ENCODE measurements at regions not wholly inside any gene's neighbourhood (a gene's known extent, or its start where the extent isn't known, plus 50 kb on each side); places are given as distances from the start of the nearest gene placed in this dataset.

DNA sequence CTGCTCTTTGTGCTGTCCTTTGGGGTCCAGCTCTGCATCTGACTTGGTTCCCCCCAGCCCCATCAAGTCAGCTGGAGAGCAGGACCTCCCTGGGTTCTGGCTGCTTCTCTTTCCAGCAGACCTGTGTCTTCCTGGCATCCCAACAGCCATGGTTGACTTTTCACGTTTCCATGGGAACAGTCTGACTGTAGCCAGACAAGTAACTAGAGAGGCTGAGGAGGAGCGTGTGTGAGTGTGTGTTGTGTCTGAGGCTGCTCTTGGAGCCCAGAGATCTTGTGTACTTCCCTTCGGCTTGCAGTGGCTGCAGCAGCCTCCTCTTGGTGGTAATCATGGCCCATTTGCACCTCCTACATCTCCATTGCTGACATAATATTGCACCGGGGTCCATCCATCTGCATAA lies 332.0 kb downstream of the RPS24 start:
- DNase-seq (ENCODE audit: low read depth in 2 of 2) = no peak

DNA sequence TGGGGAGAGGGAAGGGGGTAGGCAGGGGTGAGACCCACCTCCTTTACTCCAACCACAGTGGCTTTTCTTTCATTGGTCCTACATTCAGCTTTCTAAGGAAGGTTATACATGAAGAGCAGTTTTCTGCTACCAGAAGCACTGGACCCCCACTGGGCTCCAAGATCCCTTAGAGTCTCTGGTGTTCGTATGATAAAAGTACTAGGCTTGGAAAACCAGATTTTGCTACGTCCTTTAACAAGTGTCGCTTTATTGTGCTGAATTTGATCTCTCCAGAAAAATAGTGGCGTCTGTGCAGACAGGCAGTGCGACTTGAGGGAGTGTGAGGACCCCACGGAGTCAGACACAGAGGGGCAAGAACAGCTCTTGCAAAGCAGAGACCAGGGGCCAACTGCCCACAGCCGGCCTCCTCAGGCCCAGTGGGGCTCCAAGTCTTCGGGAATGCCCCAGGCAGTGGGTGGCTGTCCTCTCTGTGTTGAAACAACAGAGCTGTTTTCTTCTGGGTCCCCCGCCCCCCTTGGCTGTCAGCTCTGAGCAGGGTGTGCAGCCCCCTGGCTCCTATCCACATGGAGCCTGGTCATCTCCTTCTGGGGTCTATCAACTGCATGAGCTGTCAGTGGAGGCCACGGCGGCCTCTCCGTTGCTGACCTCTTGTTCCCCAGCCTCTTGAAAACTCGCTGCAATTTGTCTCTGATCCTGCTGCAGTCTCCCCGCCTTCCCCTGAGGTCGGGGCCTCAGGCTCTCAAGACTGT lies 333.2 kb downstream of the RPS24 start:
- no peak for DNase-seq (ENCODE audit: low read depth in 2 of 2)

DNA sequence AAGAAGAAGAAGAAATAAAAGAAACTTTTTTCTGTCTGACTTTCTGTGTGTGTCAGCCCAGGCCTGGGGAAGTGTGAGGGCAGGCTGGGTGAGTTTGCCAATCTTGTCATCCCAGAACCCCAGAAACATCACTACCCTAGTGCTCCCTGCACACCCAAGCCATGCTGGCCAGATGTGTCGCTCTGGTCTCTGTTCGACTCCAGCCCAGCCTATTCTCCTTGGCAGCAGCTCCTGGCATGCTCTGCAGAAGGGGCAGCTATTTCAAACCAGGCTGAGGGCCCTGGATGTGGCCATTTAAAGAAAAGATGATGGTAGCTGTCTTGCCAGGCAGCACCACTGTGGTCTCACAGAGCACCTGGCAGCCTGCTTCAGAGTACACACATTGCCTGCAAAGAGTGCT lies 334.1 kb downstream of the RPS24 start:
- no peak for DNase-seq (ENCODE audit: low read depth in 2 of 2)

DNA sequence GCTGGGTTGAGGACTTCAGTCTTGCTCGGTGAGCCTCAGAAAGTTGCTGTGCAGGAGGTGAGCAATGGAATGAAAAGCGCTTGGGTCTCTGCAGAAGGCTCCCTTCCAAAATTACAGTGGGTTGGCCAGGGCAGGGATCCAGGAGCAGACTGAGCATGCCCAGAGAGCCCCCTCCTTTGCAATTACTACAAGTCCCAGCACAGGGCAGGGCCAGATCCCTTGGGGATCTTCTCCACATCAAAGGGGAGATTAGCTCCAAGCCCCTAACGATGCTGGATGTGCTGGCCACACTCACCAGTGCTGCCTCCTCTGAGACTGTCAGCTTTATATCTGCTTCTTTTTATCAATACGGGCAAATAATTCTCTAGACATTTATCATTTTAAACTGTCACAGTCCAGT lies 337.5 kb downstream of the RPS24 start:
- no peak for DNase-seq (ENCODE audit: low read depth in 2 of 2)

DNA sequence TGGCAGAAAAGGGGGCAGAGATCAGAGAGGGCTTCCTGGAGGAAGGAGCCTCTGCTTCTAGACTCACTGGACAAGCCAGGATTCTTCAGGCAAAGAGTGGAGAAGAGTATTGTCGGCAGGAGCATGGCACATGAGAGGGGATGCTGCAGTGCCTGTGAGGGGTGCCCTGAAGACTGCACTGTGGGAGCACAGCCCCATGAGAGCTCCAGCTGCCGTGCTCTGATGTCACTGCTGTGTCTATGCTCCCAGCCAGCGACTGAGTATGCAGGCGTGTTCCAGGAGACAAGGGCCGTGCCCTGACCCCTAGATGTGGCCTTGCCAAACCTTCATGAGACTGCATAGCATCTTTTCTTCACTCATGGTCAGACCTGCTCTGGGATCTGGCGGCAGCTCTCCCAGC lies 339.1 kb downstream of the RPS24 start:
- no peak for DNase-seq (ENCODE audit: low read depth in 2 of 2)

DNA sequence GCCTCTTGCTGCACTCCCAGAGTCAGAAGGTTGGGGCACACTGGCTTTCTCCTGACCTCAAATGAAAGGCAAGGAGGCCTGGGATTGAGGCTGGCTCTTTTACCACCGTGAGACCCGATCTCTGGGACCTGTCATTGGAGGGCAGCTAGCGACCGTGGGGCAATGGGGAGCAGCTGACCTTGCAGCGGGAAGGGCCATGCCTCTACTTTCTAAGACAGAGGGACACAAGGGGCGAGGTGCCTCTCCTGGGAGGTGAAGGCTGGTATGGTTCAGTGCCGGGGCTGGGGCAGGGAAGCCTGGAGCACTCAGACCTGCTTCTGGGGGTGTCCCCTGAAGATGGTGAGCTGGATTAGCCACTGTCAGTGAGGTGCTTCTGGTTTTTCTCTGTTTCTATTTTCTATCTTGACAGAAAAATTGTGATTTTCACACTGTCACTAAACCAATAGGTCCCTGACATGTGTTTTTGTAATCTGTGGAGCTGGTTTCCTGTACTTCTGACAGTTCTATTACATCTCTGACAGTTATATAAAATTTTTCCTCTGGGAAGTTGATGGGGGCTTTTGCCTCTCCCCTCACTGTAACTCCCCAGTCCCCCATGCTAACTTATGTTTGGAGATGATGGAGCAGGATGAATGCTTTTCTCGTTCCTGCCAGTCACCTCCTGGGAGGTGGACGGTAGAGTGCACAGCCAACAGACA lies 340.8 kb downstream of the RPS24 start:
- DNase-seq (ENCODE audit: low read depth in 2 of 2) = no peak

DNA sequence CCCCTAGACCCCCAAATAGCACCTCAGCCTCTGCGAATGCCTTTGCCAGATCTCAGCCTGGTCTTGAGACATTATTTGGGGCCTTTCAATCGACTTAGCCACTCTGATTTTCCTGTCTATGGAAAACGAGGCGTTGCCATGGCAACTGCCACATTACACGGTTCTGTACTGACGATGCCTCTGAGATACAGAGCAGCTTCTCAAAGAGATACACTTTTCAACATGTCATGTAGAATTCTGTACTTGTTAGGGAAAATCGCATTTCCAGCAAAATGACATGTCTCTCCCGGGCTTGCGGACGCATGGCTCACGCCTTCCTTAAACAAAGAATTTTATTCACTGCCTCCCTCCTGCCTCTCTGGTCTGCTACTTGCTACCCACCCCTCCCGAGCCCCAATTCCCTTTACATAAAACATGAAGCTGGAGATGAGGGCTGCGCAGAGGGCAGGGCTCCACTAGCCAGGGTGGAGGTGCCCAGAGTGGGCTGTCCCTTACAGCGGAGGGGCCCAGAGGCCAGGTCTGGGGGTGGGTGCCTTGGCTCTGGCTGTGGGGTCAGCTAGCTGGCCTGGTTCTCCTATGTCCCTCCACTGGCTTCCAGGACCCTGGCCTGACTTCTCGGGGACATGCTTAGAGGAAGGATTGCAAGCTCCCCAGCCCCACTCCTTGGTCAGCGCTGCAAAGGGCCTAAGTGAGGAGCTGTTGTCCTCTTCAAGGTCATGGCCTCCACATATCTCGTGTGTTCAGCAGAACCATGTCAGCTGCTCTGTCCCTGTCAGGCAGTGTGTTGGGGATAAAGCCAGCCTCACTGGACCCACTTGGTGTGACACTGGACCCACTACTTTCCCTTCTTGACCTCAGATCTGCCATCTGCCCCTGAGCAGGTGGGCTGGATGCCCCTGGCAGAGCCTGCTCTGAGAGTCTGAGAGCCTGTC lies 342.5 kb downstream of the RPS24 start:
- DNase-seq (ENCODE audit: low read depth in 2 of 2) = no peak

DNA sequence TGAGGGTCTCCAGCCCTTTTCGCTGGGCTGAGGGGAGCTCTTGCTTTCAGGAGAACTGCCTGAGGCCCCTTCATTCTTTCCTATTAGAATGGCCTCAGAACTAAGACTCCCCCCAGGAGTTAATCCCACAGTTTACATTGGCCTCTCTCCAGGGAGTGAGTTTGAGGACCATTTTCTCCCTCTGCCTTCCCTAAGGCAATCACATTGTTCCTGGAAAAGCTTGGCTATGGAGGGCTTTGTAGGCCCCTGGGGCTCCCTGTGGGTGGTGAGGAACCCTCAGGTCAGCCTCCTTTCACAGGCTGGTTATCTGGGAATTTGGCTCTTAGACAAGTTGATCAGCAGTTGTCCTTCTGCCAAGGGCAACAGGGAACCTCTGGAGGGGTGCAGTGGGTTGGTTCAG lies 343.7 kb downstream of the RPS24 start:
- no peak for DNase-seq (ENCODE audit: low read depth in 2 of 2)

DNA sequence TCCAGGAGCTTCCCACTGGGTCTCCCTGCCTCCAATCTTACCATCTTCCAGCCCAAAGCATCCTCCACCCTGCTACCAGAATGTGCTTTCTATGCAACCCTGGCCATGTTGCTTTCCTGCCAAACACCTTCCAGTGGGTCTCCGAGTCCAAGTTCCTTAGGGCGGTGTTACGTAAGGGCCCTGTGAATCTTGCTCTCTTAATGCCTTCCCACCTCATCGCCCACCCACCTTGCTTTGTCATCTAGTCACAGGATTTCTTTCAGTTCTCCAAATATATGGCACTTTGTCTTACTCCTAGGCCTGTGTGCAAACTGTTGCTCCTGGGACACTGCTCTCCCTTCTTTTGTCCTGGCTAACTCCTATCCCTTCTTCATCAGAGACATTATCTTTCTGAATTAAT lies 344.5 kb downstream of the RPS24 start:
- no peak for DNase-seq (ENCODE audit: low read depth in 2 of 2)

DNA sequence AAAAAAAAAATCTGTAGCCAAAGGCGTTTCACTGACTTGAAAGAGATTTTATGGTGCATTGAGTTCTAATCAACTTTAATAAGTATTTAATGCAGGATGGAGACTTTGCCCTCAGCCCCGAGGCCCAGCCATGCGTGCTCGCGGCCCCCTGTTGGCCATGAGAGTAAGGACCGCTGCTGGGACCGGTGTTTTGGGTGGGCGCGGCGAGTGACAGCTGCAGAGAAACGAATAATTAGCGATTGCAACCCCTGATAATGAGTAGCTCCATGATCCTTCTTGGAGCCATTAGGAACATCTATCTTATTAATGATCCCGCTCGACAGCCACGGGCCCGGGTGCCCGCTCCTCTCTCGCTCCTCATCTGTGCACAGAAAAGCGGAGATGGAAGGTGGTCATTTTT lies 347.4 kb downstream of the RPS24 start:
- DNase-seq (ENCODE audit: low read depth in 2 of 2) = no peak

DNA sequence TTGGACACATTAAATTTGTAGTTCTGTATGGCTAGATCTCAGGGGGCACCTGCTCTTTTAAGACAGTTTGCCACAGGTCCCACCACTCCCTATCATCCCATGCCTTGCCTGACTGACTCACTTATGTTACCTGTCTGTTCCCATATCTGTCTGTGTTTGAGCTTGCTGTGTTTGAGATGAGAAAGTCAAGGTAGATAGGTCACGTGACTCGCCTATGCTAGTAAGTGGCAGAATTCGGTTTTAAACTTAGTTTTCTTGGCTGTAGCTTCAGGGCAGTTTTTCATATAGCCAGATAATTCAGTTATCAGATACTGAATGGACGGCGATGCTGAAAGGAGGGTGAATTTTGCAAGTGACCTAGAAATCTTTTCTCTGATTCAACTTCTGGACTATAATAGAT lies 348.4 kb downstream of the RPS24 start:
- DNase-seq (ENCODE audit: low read depth in 2 of 2) = no peak

DNA sequence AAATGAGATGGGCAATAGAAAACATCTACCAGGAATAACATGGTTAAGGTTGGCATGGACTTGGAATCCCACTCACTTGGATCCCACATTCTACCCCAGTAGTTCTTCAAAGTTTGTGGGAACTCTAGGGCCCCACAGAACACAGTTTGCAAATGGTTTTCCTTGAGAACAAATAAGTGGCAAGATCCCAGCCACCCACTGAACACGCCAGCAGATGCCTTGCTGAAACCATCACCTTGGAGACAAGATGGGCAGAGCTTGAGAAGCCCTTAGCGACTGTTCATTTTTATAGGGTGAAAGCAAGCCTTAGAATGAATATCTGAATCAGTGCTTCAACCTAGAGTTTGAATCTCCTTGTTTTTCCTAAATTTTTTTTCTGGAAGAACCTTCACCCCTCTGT lies 349.1 kb downstream of the RPS24 start:
- no peak for DNase-seq (ENCODE audit: low read depth in 2 of 2)

DNA sequence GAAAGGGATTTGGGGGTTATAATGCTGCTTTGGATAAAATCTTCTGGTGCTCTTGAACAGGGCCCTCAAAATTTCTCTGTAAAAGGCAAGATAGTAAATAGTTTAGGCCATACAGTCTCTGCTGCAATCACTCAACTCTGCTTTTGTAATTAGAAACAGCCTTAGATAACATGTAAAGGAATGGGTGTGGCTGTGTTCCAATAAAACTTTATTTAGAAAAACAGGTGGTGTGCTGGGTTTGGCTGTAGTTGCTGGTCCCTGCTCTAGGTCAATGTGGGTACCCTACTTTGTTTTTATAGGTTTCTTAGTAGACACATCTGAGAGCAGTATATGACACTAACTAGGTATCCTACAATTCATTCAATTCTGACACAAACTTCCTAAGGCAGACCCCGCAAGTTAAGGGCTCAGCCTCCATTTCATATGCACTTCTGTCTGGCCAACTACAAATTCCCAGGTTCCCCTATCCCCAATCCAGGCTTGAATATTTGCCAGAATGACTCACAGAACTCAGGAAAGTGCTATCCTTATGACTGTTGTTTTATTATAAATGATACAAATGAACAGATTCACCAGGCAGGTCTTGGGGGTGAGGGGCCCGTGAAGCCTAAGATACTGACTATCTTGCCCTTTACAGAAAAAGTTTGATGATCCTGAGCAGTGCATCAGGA lies 349.9 kb downstream of the RPS24 start:
- no peak for DNase-seq (ENCODE audit: low read depth in 2 of 2)

DNA sequence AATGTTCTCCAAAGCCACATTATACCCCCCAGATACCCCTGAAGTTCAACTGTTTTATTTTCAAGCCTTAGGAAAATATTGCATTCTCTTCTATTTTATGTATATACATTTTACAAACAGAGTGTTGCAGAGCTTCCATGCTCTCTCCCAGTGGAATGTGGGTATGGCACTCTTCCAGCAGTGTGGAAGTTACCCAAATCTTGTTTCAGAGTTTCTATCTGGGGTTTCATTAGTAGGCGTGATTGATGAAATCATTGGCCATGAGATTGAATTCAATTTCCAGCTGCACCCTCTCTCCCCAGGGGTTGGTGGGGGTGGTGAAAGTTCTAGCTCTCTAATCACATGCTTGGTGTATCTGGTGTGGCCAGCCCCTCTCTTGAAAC lies 350.4 kb downstream of the RPS24 start:
- no peak for DNase-seq (ENCODE audit: low read depth in 2 of 2)

DNA sequence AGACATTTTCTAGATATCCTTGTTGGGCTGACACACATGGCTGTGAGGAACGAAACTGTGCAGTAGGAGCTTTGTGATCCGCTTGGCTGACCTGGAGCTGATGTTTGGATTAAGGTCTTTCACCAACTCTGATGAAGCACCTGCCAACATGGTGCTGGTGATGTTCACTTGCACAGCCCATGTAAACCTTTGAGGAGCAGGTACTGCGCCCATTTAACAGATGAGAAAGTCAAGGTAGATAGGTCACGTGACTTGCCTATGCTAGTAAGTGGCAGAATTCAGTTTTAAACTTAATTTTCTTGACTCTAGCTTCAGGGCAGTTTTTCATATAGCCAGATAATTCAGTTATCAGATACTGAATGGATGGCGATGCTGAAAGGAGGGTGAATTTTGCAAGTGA lies 351.9 kb downstream of the RPS24 start:
- DNase-seq (ENCODE audit: low read depth in 2 of 2) = no peak

DNA sequence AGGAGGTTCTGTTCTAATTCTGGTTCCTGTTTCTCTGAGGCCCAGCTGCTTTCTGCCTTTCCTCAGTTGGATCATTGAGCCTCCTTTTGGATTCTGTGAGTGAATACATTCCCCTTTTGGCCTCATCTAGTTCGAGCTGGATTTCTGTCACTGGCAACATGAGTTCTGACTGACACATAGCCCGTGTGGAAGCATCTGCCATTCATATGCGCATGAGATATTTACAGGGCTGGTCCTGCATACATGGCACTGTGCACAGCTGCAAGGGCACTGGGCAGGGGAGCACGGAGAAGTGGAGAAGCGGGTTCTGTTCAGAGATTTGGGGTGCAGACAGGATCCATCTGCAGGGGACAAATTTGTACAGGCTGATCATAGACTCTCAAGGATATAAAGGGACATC lies 352.8 kb downstream of the RPS24 start:
- DNase-seq (ENCODE audit: low read depth in 2 of 2) = no peak

DNA sequence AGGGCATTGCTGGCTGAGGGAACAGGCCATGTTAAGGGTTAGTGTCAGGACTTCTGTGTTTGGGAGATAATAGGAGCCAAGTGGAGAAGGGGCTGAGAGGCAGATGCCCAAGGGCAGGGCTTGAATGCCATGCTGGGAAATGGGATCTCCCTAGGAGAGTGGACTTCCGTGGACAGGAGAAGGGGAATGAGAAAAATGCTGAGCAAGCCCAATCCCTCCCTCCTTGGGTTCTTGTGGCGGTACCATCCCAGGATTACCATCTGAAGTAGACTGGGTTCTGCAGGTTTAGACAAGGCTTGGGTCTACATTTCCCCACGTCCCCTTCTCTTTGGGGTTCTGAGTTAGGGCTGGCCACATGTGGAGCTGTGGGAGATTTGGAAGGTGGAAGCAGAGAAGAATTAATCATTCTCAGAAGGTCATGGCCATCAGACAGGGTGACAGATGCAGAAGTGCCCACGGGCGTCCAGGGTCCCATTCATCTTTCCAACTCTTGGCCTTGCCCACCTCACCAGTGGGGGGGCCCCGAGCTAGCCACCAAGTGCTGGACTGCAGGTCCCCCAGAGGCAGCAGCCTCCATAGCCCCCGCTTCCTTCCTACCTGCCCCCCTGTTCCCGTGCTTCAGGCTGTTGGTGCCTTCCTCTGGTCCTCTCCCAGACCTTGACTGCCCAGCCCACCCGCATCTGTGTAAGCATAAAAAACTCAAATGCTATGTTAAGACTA lies 354.8 kb downstream of the RPS24 start:
- DNase-seq (ENCODE audit: low read depth in 2 of 2) = no peak

DNA sequence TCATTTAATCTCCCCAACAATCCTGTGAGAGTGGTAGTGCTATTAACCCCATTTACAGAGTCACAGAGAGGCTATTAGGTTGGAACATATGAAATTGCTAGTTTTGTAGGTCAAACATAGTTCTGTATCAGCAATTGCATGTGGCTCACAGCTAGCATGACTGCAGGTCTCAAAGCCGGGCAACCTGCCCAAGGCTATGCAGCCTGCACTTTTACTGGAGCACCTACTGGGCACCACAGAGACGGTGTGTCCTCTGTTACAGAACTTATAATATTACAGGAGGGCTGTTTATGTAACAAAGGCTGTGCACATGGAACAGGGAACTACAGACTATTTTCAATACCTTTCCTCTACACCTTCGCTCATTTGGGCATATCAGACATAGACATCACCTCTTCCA lies 355.8 kb downstream of the RPS24 start:
- DNase-seq (ENCODE audit: low read depth in 2 of 2) = no peak

DNA sequence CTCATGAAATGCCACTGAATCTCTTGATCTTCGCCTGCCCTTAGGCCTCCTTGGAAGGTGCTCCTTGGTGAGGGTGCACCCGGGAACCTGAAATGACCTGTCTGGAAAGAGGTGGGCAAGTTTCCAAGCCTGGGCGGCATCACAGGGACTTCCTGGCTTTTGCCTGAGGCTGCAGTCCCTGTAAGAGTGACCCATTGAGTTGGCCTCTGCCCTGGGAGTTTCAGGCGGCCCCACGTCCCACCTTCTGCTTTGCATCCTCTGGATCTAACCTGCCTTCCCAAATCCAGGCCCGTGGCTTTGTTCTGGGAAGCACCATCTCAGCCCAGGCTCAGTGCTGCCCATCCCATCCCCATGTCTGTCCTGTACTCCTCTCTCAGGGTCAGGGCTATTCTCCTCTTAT lies 356.4 kb downstream of the RPS24 start:
- DNase-seq (ENCODE audit: low read depth in 2 of 2) = no peak

DNA sequence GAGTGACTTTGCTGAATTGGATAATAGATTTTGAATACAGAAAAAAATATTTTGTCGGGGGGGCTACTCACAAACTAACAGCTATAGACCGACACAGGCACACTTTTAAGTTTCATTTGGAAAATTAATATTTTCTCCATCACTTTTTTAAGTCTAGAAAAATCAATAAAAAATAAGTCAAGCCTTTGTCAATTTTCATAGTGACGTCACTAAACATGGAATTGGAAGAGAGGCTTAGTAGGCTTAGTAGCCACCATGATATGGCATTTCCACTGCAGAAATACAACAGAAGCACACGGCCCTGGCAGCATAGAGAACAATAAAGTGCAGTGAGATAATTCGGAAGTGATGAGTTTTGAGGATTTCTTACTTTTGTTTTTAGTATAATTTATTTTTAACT lies 357.2 kb downstream of the RPS24 start:
- DNase-seq (ENCODE audit: low read depth in 2 of 2) = no peak

DNA sequence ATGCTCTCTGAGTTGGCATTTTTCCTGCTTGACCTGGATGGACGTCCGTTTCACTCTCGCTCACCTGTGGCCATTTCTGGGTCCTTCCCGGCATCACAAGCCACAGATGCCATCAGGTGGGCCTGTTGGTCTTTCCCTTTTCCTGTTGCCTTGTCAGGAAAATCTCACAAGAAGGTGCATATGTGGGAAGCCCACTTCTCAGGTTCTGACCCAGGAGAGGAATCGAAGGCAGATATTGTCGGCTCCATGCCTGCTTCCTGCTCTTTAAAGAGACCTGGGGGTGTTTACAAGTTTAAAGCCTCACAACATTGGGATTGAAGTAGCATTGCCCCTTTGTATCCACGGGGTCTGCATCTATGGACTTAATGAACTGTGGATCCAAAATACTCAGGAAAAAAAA lies 357.9 kb downstream of the RPS24 start:
- DNase-seq (ENCODE audit: low read depth in 2 of 2) = no peak
